ENCODE measurements at regions not wholly inside any gene's neighbourhood (a gene's known extent, or its start where the extent isn't known, plus 50 kb on each side); places are given as distances from the start of the nearest gene placed in this dataset.
"Not testable (repeated sequence)": the region's sequence is repeated elsewhere in the genome, so short reads cannot be mapped to it uniquely, and the experiment has no call there.

DNA sequence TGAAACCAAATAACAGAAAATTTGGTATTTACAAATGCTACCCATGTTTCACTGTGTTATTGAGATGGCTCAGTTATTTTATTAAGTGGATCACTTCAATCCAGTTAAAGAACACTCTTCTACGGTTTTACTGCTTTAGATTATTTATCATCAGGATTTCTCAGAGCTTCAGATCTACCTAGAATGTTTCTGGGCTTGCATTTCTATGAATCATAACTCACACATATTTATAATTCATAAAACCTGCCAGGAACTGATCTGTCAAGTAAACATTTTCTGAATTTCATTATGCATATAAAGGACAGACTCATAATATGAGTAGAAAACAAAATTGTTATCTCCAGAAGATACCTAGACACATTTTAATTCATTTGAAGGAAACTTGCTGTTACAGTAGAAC is 1172.3 kb upstream of the LRRTM3 start:
- no peak for DNase-seq

DNA sequence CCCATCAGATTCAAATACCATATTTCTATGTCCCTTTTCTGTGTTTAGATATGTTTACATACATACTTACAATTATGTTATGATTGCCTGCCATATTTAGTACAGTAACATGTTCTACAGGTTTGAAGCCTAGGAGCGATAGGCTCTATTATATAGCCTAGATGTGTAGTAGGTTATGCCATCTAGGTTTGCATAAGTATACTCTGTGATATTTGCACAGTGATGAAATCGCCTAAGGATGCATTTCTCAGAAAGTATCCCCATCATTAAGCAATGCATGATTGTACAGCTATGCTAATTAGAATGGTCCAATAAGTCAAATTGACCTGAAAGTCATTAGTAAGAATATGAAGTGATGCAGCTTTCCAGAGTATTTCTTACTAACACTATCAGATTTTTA is 1171.7 kb upstream of the LRRTM3 start:
- DNase-seq = no peak

DNA sequence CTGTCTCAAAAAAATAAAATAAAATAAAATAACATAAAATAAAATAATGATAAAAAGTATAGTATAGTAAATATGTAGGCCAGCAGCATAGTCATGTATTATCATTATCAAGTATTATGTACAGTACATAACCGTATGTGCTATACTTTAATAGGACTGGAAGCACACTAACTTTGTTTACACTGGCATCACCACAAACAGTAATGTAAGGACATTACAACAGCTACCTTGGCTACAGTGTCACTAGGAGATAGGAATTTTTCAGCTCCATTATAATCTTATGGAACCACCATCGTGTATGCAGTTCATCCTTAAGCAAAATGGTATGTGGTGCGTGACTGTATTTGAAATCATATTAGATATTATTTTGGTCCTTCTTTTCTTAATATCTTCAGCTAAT is 1163.5 kb upstream of the LRRTM3 start:
- no peak for DNase-seq

DNA sequence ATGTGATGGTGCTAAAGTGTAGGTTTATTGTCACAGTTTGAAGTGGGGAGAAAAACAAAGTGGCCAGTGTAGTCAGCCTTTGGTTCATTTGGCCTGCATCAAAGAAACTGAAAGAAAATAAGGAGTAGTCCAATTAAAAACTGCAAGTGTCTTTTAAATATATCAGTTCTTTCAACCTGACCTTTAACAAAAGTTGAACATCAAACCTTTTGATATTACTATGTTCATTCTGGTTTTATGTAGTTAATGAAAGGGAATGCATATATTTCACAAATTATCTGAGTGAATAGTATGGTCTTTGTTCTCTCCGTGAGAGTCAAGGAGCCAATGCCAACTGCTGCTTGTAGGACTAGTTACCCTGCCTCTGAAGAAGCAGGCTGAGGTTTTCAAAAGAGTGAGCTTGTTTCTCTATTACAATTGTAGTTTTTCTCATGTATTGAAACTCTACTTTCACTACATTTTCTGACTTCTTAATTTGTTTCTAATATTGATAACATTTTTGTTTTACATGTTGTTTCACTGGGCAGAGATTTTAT is 1160.8 kb upstream of the LRRTM3 start:
- DNase-seq = no peak

DNA sequence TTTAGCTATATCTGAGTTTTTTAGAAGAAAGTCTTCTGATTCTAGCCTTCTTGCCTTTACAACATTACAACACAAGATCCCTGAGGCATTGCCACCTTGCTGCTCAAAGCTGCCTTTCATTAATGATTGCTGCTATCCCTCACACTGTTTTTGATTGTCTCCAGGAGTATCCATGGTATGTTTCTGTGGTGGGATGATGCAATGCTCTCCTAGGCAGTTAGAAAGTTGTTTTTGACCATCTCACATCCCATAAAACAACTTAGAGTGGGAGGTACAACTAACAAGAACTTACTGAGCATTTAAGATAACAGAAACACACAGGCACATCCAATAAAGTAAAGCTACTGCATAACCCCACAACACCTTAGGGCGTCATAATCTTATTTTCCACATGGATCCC is 1156.0 kb upstream of the LRRTM3 start:
- DNase-seq = no peak

DNA sequence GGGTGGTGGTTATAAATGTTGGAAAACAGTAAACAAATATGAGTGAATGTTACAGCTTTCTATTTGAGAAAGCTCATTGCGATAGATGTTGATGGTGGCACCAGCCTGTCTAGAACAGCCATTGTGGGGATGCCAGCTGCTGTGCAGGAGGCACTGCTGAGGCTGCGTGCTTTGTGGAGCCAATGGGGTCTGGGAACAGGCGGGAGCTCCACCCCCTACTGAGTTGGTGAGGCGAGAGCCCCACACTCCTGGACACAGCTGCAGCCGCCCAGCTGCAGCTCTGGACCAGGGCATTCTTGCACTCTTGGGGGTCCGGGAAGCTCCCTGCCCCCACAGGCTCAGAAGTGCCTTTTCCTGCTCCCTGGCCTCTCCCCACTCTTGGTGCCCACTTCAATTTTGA is 1147.1 kb upstream of the LRRTM3 start:
- no peak for DNase-seq

DNA sequence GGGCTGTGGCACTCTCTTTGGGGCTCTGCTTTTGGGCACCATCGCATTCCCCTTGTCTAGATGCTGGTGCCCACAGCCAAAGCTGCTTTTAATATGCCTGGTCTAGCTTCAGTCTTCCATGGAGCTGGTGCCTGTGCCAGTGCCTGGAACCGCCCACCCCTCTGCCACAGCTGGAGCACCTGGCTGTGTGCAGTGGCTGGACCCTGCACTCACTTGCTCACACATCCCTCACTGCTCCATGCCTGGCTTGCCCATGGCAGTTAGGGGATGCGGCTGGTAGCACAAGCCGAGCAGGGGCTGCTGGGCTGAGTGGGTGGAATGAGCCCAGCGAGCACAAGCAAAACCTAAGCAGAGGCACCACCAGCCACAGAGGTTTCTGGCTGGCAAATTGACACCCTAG is 1145.9 kb upstream of the LRRTM3 start:
- DNase-seq = no peak

DNA sequence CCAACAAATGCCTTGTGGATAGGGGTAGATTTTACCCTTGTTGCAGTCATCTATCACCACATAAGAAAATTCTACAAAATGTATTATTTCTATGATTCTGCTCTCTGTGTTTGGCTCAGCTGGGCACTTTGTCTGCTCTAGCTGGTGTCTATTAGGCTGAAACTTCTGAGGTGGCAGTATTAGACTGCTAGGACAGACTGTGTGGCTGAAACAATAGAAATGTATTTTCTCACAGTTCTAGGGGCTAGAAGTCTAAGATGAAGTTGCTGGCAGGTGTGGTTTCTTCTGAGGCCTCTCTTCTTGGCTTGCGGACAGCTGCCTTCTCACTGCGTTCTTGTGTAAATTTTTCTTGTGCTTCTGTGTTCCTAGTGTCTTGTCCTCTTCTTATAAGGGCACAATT is 1139.6 kb upstream of the LRRTM3 start:
- DNase-seq = no peak

DNA sequence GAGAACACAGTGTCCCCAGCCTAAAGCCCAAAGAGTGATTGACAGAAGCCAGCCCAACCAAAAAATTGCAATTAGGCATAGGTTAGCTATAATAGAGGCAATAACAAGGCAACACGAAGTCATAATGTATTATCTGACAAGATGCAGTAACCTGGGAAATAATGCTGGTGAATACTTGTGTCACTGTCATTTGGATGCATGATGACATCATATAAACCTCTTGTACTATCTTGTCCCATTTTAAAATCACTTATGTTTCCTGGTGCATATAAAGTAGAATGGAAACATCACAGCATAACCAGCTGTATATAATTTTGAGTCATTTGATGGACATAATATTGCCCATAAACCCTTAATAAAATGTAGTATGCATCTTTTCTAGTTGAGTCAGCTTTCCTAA is 1138.3 kb upstream of the LRRTM3 start:
- DNase-seq = no peak

DNA sequence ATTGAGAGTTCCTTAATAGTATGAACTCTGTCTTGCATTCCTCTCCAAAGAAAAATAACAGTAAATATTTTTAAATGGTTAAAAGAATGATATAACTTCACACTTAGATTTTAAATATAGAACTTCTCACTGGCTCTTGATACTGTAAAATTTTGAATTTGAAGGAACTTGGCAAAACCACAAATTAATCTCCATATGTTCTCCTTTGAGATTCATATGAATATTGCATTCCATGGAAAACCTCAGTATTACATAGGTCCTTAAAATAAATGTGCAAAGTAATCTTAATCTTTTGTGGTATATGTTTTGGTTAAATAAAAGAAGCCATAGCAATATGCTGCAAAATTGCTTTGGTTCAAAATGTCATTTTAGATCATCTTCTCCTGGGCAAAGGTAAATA is 1137.6 kb upstream of the LRRTM3 start:
- DNase-seq = no peak

DNA sequence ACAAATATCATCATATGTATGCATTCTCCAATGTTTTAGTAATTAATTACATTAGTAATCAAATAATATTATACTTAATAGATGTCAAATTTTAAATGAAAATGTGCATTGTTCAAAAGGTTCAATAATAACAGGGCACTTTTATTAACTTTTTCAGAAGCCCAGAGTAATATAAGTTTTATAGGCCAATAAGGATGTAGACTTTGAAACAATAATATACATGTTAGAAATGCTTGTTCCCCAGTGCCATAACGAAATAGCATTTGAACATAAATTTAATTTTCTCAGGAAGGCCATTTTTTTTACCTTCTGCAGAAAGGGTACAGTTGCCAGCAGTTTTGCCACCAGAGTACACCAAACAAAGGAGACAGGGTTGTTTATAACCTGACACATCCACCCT is 1133.9 kb upstream of the LRRTM3 start:
- DNase-seq = no peak

DNA sequence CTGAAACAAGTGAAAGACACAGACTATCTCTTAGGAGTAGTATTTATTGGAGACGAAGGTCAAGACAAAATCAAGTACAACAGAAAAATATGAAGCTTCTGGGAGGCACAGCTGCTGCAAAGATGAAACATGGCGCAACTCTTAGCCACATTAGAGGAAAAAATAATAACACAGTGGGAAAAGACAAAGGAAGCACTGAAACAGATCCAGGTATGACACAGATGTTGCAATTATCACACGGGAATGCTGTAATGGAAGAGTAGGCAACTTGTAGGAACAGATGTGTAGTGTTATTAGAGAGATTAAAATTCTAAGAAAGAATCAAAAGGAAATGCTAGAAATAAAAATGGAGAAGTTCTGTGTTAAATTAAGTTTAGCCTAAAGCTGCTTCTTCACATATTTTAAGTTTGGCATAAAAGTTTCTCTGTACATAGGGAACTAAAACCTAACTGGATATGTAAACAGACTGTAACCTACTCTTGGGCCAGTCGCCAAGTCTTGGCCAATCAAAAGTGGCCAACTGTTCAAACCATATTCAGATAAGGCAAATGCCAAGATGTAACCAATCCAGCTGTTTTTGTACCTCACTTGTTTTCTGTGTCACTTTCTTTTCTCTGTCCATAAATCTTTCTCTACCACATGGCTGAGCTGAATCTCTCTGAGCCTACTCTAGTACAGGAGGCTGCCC is 1132.0 kb upstream of the LRRTM3 start:
- no peak for DNase-seq

DNA sequence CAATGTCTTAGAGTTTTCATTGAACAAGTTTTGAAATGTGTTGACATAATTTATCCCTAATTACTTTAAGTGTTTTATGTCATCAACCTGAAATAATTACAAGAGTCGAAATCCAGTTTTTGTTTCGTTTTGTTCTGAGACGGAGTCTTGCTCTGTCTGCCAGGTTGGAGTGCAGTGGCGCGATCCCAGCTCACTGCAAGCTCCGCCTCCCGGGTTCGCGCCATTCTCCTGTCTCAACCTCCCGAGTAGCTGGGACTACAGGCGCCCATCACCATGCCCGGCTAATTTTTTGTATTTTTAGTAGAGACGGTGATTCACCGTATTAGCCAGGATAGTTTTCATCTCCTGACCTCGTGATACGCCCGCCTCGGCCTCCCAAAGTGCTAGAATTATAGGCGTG is 1131.0 kb upstream of the LRRTM3 start:
- not testable (repeated sequence) for DNase-seq

DNA sequence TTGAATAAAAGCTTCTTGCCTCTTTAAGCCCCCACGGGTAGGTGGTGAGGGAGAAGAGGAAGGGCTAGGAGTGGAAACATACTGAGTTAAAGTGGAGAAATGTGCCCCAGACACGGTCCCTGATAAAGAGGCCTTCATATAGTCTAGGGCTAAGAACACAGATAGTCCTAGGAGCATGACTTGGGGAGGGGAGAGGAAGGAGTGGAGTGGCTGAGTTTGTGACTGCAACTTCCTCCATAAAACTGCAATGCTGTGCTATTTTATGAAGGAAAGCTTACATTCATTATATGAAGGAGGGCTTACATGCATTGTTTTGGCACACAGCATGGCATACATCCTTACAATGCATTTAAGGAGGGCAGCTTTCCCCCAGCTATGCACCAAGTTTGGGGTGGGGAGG is 1129.4 kb upstream of the LRRTM3 start:
- no peak for DNase-seq

DNA sequence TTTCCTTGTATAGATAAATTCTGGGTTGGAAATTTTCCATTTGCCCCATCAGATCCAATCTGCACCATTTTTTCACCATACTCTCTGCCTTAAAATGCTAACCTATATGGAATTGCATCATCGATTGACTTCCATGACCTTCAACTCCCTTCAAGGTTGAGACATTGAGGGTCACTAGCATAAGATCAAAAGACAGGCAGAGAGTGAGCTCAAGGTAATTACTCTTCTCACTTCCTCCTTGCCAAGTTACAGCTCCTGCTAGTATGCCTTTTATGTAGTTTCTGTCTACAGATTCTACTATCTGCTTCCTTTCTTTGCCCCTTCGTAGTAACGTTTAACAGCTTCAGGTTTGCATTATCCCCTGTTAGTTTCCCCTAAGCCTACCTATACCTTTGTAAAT is 1127.7 kb upstream of the LRRTM3 start:
- DNase-seq = no peak

DNA sequence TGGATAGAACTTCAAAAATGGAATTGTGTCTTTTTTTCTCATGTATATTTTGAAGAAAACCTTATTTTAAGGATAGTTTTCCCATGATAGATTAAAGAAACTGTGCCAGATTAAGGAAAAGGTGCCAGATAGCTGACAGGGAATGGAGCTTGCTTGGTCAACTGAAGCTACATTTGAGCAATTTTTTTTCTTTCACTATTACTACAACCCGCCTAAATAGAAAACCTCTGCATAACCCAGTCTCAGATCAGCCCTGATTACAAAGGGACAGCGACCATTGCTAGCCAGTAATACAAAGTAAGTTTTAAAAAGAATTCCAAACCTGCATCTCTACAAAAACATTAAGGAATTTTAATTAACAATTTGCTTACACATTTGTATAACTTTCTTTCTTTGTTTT is 1123.4 kb upstream of the LRRTM3 start:
- no peak for DNase-seq

DNA sequence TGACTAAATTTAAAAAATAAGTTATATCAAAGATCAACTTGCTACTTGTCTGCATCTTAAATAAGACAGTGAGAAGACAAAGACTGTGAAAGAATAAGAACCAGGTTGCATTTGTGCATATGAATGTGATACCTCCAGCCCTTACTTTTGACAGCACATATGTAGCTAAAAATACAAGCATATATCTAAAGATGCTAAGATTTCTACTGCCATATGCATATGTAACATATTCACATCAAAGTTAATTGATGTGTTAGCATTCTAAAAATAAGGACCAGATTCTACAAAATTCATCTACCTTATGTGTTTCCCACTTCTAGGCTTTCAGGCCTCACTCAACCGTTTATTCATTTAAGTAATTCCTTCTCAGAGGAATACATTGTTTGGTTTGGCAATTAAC is 1120.3 kb upstream of the LRRTM3 start:
- no peak for DNase-seq

DNA sequence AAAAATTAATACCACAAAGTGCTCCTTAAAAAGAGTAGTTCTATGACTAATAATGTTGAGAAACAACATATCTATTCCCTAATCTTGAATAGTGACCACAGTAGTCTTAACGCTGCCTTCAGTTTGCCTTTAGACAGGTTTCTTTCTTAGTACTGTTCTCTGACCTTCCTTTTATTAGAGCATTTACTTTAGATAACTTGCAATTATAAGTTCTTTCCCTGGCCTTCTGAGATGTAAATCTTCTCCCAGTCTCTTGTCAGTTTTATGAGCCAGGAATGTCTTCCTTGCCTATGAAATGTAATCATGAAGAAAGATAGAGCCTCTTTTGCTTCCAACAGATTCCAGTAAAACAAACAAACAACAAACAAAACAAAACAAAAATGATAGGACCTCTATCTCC is 1119.8 kb upstream of the LRRTM3 start:
- DNase-seq = no peak

DNA sequence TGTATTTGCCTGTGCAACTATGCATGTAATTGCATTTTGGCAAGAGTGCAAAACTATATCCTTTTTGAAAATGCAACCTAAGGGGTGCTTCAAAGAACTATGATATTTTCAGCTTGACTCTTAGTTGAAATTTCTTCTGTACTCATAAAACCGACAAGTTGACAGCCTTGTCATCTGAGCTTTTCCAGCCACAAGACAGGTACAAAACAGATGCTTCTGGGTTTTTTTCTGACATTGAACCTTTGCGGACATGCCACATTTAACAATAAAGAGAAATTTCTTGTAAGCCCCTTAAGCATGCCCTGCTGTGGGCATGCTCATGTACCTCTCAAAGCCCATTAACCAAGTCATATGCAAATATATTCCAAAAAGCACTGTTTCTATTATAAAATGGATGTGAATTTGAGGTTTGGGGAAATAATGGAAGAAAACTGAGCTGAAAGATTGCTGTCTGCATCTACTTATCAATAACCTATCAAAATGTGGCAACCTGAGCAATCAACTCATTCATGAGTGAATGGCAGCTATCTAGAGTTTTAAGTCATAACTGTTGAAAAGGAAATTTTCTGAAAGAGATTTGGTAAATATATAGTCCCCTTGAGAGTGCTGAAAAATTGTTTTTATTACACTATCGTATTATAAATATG is 1117.0 kb upstream of the LRRTM3 start:
- DNase-seq = no peak

DNA sequence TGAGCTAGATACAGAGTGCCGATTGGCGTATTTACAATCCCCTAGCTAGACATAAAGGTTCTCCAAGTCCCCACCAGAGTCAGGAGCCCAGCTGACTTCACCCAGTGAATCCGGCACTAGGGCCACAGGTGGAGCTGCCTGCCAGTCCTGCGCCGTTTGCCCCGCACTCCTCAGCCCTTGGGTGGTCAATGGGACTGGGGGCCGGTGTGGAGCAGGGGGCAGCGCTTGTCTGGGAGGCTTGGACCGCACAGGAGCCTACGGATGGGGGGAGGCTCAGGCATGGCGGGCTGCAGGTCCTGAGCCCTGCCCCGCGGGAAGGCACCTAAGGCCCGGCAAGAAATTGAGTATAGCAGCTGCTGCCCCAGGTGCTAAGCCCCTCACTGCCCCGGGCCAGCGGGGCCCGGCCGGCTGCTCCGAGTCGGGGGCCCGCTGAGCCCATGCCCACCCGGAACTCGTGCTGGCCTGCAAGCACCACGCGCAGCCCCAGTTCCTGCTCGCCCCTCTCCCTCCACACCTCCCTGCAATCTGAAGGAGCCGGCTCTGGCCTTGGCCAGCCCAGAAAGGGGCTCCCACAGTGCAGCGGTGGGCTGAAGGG is 1113.8 kb upstream of the LRRTM3 start:
- no peak for DNase-seq

DNA sequence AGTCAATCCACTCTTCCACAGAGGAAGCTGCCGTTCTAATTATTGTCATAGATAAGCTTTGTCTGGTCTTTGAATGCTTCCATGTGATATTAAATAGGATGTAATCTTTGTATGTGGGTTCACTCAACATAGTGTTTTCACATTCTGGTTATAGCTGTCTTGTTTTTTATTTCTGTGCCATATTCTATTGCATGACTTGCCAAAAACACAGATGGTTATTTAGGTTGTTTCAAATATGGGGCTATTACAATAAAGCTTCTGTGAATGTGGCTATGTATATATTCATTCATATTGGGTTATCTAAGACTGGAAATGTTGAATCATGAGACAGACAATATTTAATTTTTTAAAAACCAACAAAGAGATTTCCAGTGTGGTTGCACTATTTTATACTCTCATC is 1109.3 kb upstream of the LRRTM3 start:
- no peak for DNase-seq

DNA sequence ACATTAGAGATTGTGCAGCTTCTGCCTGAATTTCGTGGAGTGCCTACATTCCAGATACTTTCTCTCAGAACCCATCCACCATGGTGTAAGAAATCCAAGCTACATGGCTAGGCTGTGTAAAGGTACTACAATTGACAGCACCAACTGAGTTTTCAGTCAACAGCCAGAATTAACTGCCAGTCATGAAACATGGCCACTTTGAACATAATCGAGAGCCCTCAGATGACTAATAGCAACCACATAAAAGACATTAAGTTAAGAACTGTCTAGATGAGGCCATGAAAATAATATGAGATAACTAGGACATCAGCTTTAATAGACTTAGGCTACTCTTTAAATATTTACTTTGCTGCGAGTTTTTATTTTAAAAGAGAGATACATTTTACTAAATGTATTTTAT is 1106.8 kb upstream of the LRRTM3 start:
- no peak for DNase-seq

DNA sequence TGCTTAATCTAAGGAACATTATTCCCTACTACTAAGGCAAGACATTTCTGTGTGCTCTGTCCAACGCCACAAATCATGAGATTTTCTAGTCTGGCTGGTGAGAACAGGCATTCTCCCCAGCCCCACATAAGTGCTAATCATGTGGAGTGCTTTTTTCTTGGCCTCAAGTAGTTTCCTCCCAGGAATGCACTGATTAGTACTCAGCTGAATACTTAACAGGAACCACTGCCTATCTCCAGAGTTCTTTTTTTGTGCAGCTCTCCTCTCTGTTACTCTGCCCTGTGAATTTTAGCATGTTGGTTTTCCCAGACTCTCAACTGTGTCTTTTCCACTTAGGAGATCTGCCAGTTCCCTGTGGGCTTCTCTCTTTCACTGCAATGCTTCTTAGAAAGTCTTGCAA is 1098.5 kb upstream of the LRRTM3 start:
- no peak for DNase-seq

DNA sequence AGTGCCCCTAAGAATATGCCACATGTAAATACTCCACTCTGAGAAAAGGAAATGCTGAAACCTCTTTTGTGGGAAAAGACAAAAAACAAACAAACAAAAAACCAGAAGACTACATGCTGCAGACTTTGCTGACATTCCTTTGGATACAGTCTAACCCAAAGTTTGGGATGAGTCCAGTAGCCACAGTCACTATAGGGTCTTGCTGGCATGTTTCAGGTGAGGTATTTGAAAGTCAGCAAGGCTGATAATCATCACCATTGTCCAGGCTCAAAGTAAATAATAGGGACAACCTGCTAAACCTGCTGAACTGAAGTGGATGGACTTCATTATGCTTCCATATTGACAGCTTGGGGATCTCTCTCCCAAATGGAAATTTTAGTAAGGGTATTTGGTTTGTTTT is 1087.0 kb upstream of the LRRTM3 start:
- DNase-seq = no peak

DNA sequence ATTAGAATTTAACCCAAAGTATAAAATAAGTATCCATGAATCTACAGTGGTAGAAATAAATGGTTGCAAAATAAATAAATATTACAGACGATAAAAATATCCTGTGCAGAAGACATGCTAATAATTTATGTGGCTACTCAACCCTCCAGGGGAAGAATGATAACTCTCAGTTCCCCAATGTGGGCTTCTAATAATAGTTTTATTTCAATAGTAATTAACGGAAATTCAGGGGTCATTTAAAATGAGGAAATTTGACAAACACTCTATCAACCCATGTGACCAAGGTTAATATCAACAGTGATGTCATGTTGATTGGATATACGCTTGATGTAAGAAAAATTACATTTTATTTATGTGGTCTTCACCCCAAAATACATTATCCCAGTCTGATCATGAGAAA is 1082.6 kb upstream of the LRRTM3 start:
- DNase-seq = no peak

Measured in CD4-positive, alpha-beta T cell treated with Interleukin-6 for 4 hours (primary cell).